H1 (cell line): ENCODE measurements at regions not wholly inside any gene's neighbourhood (a gene's known extent, or its start where the extent isn't known, plus 50 kb on each side); places are given as distances from the start of the nearest gene placed in this dataset.
"Not testable (repeated sequence)": the region's sequence is repeated elsewhere in the genome, so short reads cannot be mapped to it uniquely, and the experiment has no call there.

ENCODE experiments used
- CTCF ChIA-PET: fragments of 300-600 bp; sonication (Branson Sonifier 250); formaldehyde crosslinking; loops from one replicate; lab custom pipeline; 2021; ENCODE audit not compliant: partially characterized antibody; lab: Charles Lee
- POLR2A ChIA-PET: fragments of 300-600 bp; sonication (Branson Sonifier 250); formaldehyde crosslinking; loops from one replicate; lab custom pipeline; 2021; ENCODE audit warnings: inconsistent platforms; ENCODE audit not compliant: partially characterized antibody; lab: Charles Lee
- DNase-seq, 2 experiments: peaks; one replicate each; pipeline versions ENCODE4 v3.0.0 to v3.0.0-alpha.2; 2010 to 2022; ENCODE audit warnings: low spot score in 2 of 2, low read depth in 1 of 2, mixed read lengths in 1 of 2
- FAIRE-seq: peaks from 2 replicates; lab custom pipeline; 2011; peaks lifted over from hg19 to GRCh38; lab: Jason Lieb, UNC
- H2AFZ ChIP-seq: 2 replicates; pipeline ENCODE4 v1.8.1; 2012; ENCODE audit warnings: low read length, inconsistent platforms
- H2AK5ac ChIP-seq: 2 replicates; pipeline ENCODE4 v1.6.1; 2013; ENCODE audit warnings: low read depth, low read length
- H2BK120ac ChIP-seq: replicated peaks from 2 replicates; pipeline ENCODE3; 2013; ENCODE audit warnings: low read depth, low read length, inconsistent platforms
- H2BK12ac ChIP-seq: 2 replicates; pipeline ENCODE4 v1.6.1; 2013; ENCODE audit warnings: low read depth, low read length
- H2BK15ac ChIP-seq: 2 replicates; pipeline ENCODE4 v1.6.1; 2013; ENCODE audit warnings: low read length
- H2BK20ac ChIP-seq: 2 replicates; pipeline ENCODE4 v1.6.1; 2013; ENCODE audit warnings: low read length
- H2BK5ac ChIP-seq: 2 replicates; pipeline ENCODE4 v1.6.1; 2013; ENCODE audit warnings: low read depth, low read length
- H3K14ac ChIP-seq: 2 replicates; pipeline ENCODE4 v1.6.1; 2013; ENCODE audit warnings: inconsistent platforms; ENCODE audit not compliant: insufficient read length
- H3K18ac ChIP-seq: 2 replicates; pipeline ENCODE4 v1.6.1; 2013; ENCODE audit warnings: low read length; ENCODE audit errors: extremely low read depth
- H3K23ac ChIP-seq: 2 replicates; pipeline ENCODE4 v1.6.1; 2013; ENCODE audit warnings: inconsistent platforms; ENCODE audit not compliant: insufficient read length
- H3K23me2 ChIP-seq: 2 replicates; pipeline ENCODE4 v1.6.1; 2013; ENCODE audit warnings: low read depth, low read length
- H3K27ac ChIP-seq: 2 replicates; pipeline ENCODE4 v1.6.1; 2011; ENCODE audit warnings: low read depth, low read length, inconsistent platforms
- H3K27me3 ChIP-seq, 4 experiments: replicated peaks in 1 of 4; 1 replicate in 1 of 4; 2 replicates in 3 of 4; pipeline versions ENCODE4 v1.6.1 to v1.8.1; 2011 to 2013; ENCODE audit warnings: low read length in 3 of 4, mild to moderate bottlenecking in 3 of 4, inconsistent platforms in 2 of 4, mixed read lengths in 2 of 4, moderate library complexity in 1 of 4; ENCODE audit not compliant: control insufficient read depth in 3 of 4, insufficient read depth in 3 of 4; ENCODE audit errors: extremely low read depth in 1 of 4
- H3K36me3 ChIP-seq, 4 experiments: 2 replicates each; pipeline versions ENCODE4 v1.6.1 to v1.8.1; 2011 to 2013; ENCODE audit warnings: mild to moderate bottlenecking in 4 of 4, low read length in 3 of 4, moderate library complexity in 2 of 4, control low read depth in 1 of 4, inconsistent platforms in 1 of 4; ENCODE audit not compliant: insufficient read depth in 4 of 4, control insufficient read depth in 2 of 4
- H3K4ac ChIP-seq: replicated peaks from 2 replicates; pipeline ENCODE3; 2013; ENCODE audit warnings: low read length, low read depth, mixed read lengths, inconsistent platforms; ENCODE audit not compliant: insufficient read length
- H3K4me1 ChIP-seq, 4 experiments: replicated peaks in 1 of 4; 1 replicate in 1 of 4; 2 replicates in 3 of 4; pipeline versions ENCODE4 v1.6.1 to v1.8.1; 2011 to 2013; ENCODE audit warnings: low read length in 3 of 4, inconsistent platforms in 2 of 4, mixed read lengths in 1 of 4; ENCODE audit not compliant: insufficient read depth in 4 of 4, control insufficient read depth in 3 of 4
- H3K4me2 ChIP-seq, 2 experiments: 2 replicates each; pipeline versions ENCODE4 v1.6.1 to v1.8.1; 2011 to 2013; ENCODE audit warnings: low read depth in 2 of 2, low read length in 2 of 2, control low read depth in 1 of 2, inconsistent platforms in 1 of 2, mild to moderate bottlenecking in 1 of 2; ENCODE audit not compliant: insufficient read depth in 1 of 2
- H3K4me3 ChIP-seq, 4 experiments: fragments of 200-600, 300-600 bp in 1 of 4; sonication (generic), shearing (Covaris generic), sonication (Bioruptor Twin) in 1 of 4; 2 replicates each; pipeline versions ENCODE4 v1.5.1 to v1.8.1; 2011 to 2016; ENCODE audit warnings: low read length in 4 of 4, low read depth in 3 of 4, control low read depth in 2 of 4, inconsistent platforms in 2 of 4, mild to moderate bottlenecking in 2 of 4, mixed read lengths in 1 of 4, moderate library complexity in 1 of 4; ENCODE audit not compliant: insufficient read depth in 2 of 4; ENCODE audit errors: extremely low read depth in 1 of 4
- H3K56ac ChIP-seq: replicated peaks from 2 replicates; pipeline ENCODE3; 2013; ENCODE audit warnings: low read depth, mild to moderate bottlenecking, mixed read lengths, low read length, inconsistent platforms; ENCODE audit not compliant: insufficient read length
- H3K79me1 ChIP-seq: 2 replicates; pipeline ENCODE4 v1.6.1; 2013; ENCODE audit warnings: low read depth, low read length, control low read depth
- H3K79me2 ChIP-seq, 2 experiments: 2 replicates each; pipeline versions ENCODE4 v1.6.1 to v1.8.1; 2012 to 2013; ENCODE audit warnings: low read length in 2 of 2, mild to moderate bottlenecking in 2 of 2, inconsistent platforms in 1 of 2; ENCODE audit not compliant: insufficient read depth in 2 of 2, control insufficient read depth in 1 of 2
- H3K9ac ChIP-seq, 4 experiments: replicated peaks in 1 of 4; 1 replicate in 1 of 4; 2 replicates in 3 of 4; pipeline versions ENCODE4 v1.6.1 to v1.8.1; 2011 to 2013; ENCODE audit warnings: low read depth in 3 of 4, low read length in 3 of 4, control low read depth in 2 of 4, mild to moderate bottlenecking in 2 of 4, moderate library complexity in 2 of 4, inconsistent platforms in 1 of 4; ENCODE audit errors: extremely low read depth in 1 of 4
- H3K9me3 ChIP-seq, 2 experiments: 2 replicates each; pipeline versions ENCODE4 v1.6.1 to v1.8.1; 2012 to 2013; ENCODE audit warnings: mild to moderate bottlenecking in 2 of 2, moderate library complexity in 2 of 2, control low read depth in 1 of 2, inconsistent platforms in 1 of 2, low read depth in 1 of 2, low read length in 1 of 2, mixed read lengths in 1 of 2; ENCODE audit not compliant: insufficient read depth in 2 of 2
- H4K20me1 ChIP-seq, 2 experiments: replicated peaks in 1 of 2; 2 replicates each; pipeline versions ENCODE3 to v1.8.1; 2011 to 2013; ENCODE audit warnings: inconsistent platforms in 2 of 2, low read length in 2 of 2, mild to moderate bottlenecking in 1 of 2; ENCODE audit not compliant: insufficient read depth in 2 of 2, control insufficient read depth in 1 of 2
- H4K5ac ChIP-seq: 2 replicates; pipeline ENCODE4 v1.6.1; 2013; ENCODE audit warnings: low read length, low read depth, mixed read lengths, inconsistent platforms; ENCODE audit not compliant: insufficient read length
- H4K8ac ChIP-seq: 2 replicates; pipeline ENCODE4 v1.8.0; 2013; ENCODE audit warnings: mild to moderate bottlenecking, moderate library complexity, low read length, inconsistent platforms; ENCODE audit not compliant: insufficient read depth; ENCODE audit errors: extremely low read depth
- H4K91ac ChIP-seq: replicated peaks from 2 replicates; pipeline ENCODE3; 2013; ENCODE audit warnings: low read length, mixed read lengths, inconsistent platforms; ENCODE audit not compliant: insufficient read length
- WGBS, 2 experiments: shearing (Covaris generic) in 1 of 2; methylation state at CpG; one replicate each; pipeline versions ENCODE4 v1.1.6 to v1.1.7; 2013 to 2015; ENCODE audit warnings: low lambda C conversion rate in 2 of 2, mixed read lengths in 2 of 2, inconsistent platforms in 1 of 2, low coverage in 1 of 2, missing lambda C conversion rate in 1 of 2; ENCODE audit not compliant: insufficient replicate concordance in 2 of 2, insufficient coverage in 1 of 2, insufficient read length in 1 of 2; ENCODE audit errors: extremely low coverage in 1 of 2, missing lambda C conversion rate in 1 of 2; 5-methylcytosine and 5-hydroxymethylcytosine counted together

- H3K9ac ChIP-seq, H3K4me3 ChIP-seq, H2AK5ac ChIP-seq, CTCF ChIA-PET, H4K20me1 ChIP-seq, H3K56ac ChIP-seq, H3K23ac ChIP-seq, H3K27ac ChIP-seq, H3K4ac ChIP-seq, H3K14ac ChIP-seq, H3K27me3 ChIP-seq, H3K4me2 ChIP-seq, DNase-seq, H3K9me3 ChIP-seq, H4K91ac ChIP-seq, H2BK12ac ChIP-seq, H3K79me2 ChIP-seq, H3K4me1 ChIP-seq, H3K18ac ChIP-seq, H3K79me1 ChIP-seq, H3K36me3 ChIP-seq, H4K8ac ChIP-seq, H2BK5ac ChIP-seq, H4K5ac ChIP-seq, H3K23me2 ChIP-seq, FAIRE-seq, H2BK20ac ChIP-seq, POLR2A ChIA-PET, H2BK15ac ChIP-seq, H2BK120ac ChIP-seq, H2AFZ ChIP-seq: not testable (repeated sequence)
- WGBS, 2 experiments = no CpG with 5 or more reads among the region's 47 CpGs
Measured at GRCh38 chr21:8427790-8428667, 2093.4 kb upstream of the TPTE start.
